Vagina (tissue), 2 donors: ENCODE measurements at regions not wholly inside any gene's neighbourhood (a gene's known extent, or its start where the extent isn't known, plus 50 kb on each side); places are given as distances from the start of the nearest gene placed in this dataset.

ENCODE experiments used
- DNase-seq, 2 donors: peaks; one replicate each; pipeline ENCODE4 v3.0.0-alpha.2; 2017; ENCODE audit errors: extremely low spot score in 2 of 2
- H3K27ac ChIP-seq: fragments of 200-600 bp; sonication (generic); one replicate; pipeline ENCODE4 v1.5.1; 2019
- H3K27me3 ChIP-seq: fragments of 200-600 bp; sonication (generic); one replicate; pipeline ENCODE4 v1.5.1; 2019
- H3K36me3 ChIP-seq, 2 donors: fragments of 200-600 bp; sonication (generic); one replicate each; pipeline ENCODE4 v1.5.1; 2017 to 2019
- H3K4me1 ChIP-seq: fragments of 200-600 bp; sonication (generic); one replicate; pipeline ENCODE4 v1.5.1; 2019
- H3K4me3 ChIP-seq, 2 donors: fragments of 200-600 bp; sonication (generic); 1 replicate in 1 of 2; 2 replicates in 1 of 2; pipeline ENCODE4 v1.5.1; 2016 to 2019
- H3K9me3 ChIP-seq: fragments of 200-600 bp; sonication (generic); one replicate; pipeline ENCODE4 v1.5.1; 2019
- CTCF ChIP-seq, 3 experiments: fragments of 450-650 bp in 2 of 3; fragments of 200-600 bp in 1 of 3; sonication (generic) in 1 of 3; IDR thresholded peaks; one replicate each; pipeline ENCODE4 v1.5.1; 2017 to 2019; ENCODE audit warnings: antibody characterized with exemption in 3 of 3, mild to moderate bottlenecking in 2 of 3, moderate library complexity in 2 of 3
- POLR2A ChIP-seq, 2 donors: fragments of 450-650 bp; IDR thresholded peaks; one replicate each; pipeline ENCODE4 v1.6.1; 2017; ENCODE audit warnings: antibody characterized with exemption in 2 of 2, mild to moderate bottlenecking in 2 of 2, moderate library complexity in 2 of 2
- POLR2AphosphoS5 ChIP-seq, 2 donors: sonication (generic); formaldehyde crosslinking; IDR thresholded peaks; one replicate each; pipeline ENCODE4 v1.9.0; 2017; ENCODE audit warnings: antibody characterized with exemption in 2 of 2, mild to moderate bottlenecking in 2 of 2, low read depth in 1 of 2; ENCODE audit not compliant: insufficient read depth in 1 of 2
- intact Hi-C: fragments of 100-400 bp; cut with DNase I; formaldehyde crosslinking; loops from one replicate; pipeline ENCODE4 v1.15.1; 2023

GRCh38 chr5:38753776-38754175, 92.0 kb upstream of the OSMR start:
- H3K4me3 ChIP-seq: no peak overlapping the region
- H3K27me3 ChIP-seq: no peaks in the 10 kb centered on the region
- H3K9me3 ChIP-seq: no peaks in the 10 kb centered on the region
- intact Hi-C loops: no loop called here
- H3K27ac ChIP-seq: no peak overlapping the region
- no peaks in the 10 kb centered on the region for H3K36me3 ChIP-seq
- no peak for TF ChIP-seq POLR2A (IDR thresholded peaks at IDR 0.05)
- no peak for TF ChIP-seq CTCF (IDR thresholded peaks at IDR 0.05)
- no peak for TF ChIP-seq POLR2AphosphoS5 (IDR thresholded peaks at IDR 0.05; ENCODE audit: insufficient read depth in 1 of 2, low read depth in 1 of 2)
- no peaks in the 10 kb centered on the region for H3K4me1 ChIP-seq
- no peak for DNase-seq

GRCh38 chr5:38755181-38755580, 90.6 kb upstream of the OSMR start:
- TF ChIP-seq CTCF (IDR thresholded peaks at IDR 0.05) (no peak), POLR2AphosphoS5 (IDR thresholded peaks at IDR 0.05; ENCODE audit: insufficient read depth in 1 of 2, low read depth in 1 of 2) (no peak), POLR2A (IDR thresholded peaks at IDR 0.05) (no peak)
- intact Hi-C loops: no loop called here
- Histone ChIP-seq H3K4me1 (no peaks in the 10 kb centered on the region), H3K36me3 (no peaks in the 10 kb centered on the region), H3K4me3 (no peak overlapping the region), H3K27me3 (no peaks in the 10 kb centered on the region), H3K27ac (no peak overlapping the region), H3K9me3 (no peaks in the 10 kb centered on the region)
- DNase-seq: no peak

- Histone ChIP-seq H3K36me3 (no peaks in the 10 kb centered on the region), H3K27me3 (no peaks in the 10 kb centered on the region), H3K27ac (no peak overlapping the region), H3K4me1 (no peaks in the 10 kb centered on the region), H3K4me3 (no peak overlapping the region), H3K9me3 (no peaks in the 10 kb centered on the region)
- intact Hi-C loops: no loop called here
- no peak for TF ChIP-seq CTCF (IDR thresholded peaks at IDR 0.05)
- no peak for TF ChIP-seq POLR2AphosphoS5 (IDR thresholded peaks at IDR 0.05; ENCODE audit: insufficient read depth in 1 of 2, low read depth in 1 of 2)
- no peak for TF ChIP-seq POLR2A (IDR thresholded peaks at IDR 0.05)
- no peak for DNase-seq
Measured at GRCh38 chr5:38756068-38756467, 89.7 kb upstream of the OSMR start.

GRCh38 chr5:38757451-38758245, 88.2 kb upstream of the OSMR start:
- Histone ChIP-seq H3K36me3 (no peaks in the 10 kb centered on the region), H3K27me3 (no peaks in the 10 kb centered on the region), H3K4me1 (no peaks in the 10 kb centered on the region), H3K9me3 (no peaks in the 10 kb centered on the region), H3K27ac (no peak overlapping the region), H3K4me3 (no peak overlapping the region)
- intact Hi-C loops: no loop called here
- no peak for DNase-seq
- no peak for TF ChIP-seq POLR2AphosphoS5 (IDR thresholded peaks at IDR 0.05; ENCODE audit: insufficient read depth in 1 of 2, low read depth in 1 of 2)
- TF ChIP-seq POLR2A (IDR thresholded peaks at IDR 0.05): no peak
- TF ChIP-seq CTCF (IDR thresholded peaks at IDR 0.05): no peak
